Loucy (cell line): ENCODE measurements at regions not wholly inside any gene's neighbourhood (a gene's known extent, or its start where the extent isn't known, plus 50 kb on each side); places are given as distances from the start of the nearest gene placed in this dataset.

Experiments used
- H2AFZ ChIP-seq: fragments of 200-600 bp; sonication (generic); 2 replicates; pipeline ENCODE4 v1.6.0; 2016; ENCODE audit warnings: antibody characterized with exemption, mild to moderate bottlenecking, low read length, moderate library complexity
- H3F3A ChIP-seq: fragments of 200-600 bp; 2 replicates; pipeline ENCODE4 v1.6.0; 2016; ENCODE audit warnings: antibody characterized with exemption, low read depth, mild to moderate bottlenecking
- H3K27me3 ChIP-seq: fragments of 200-600 bp; sonication (generic); 2 replicates; pipeline ENCODE4 v1.6.1; 2014; ENCODE audit warnings: low read length, mild to moderate bottlenecking; ENCODE audit not compliant: insufficient read depth, poor library complexity, severe bottlenecking
- H3K36me3 ChIP-seq: fragments of 200-600 bp; sonication (generic); 2 replicates; pipeline ENCODE4 v1.6.1; 2016; ENCODE audit warnings: low read length; ENCODE audit not compliant: insufficient read depth
- H3K4me1 ChIP-seq: fragments of 200-600 bp; sonication (generic); 2 replicates; pipeline ENCODE4 v1.5.1; 2014; ENCODE audit warnings: low read length, mild to moderate bottlenecking; ENCODE audit not compliant: insufficient read depth, poor library complexity, severe bottlenecking
- H3K4me2 ChIP-seq: fragments of 200-600 bp; sonication (generic); 2 replicates; pipeline ENCODE4 v1.6.0; 2014; ENCODE audit warnings: antibody characterized with exemption, low read length, low read depth, mild to moderate bottlenecking; ENCODE audit not compliant: poor library complexity, severe bottlenecking
- H3K4me3 ChIP-seq: fragments of 200-600 bp; sonication (generic); 2 replicates; pipeline ENCODE4 v1.5.1; 2014; ENCODE audit warnings: low read length, mild to moderate bottlenecking, mixed read lengths; ENCODE audit not compliant: poor library complexity, severe bottlenecking
- H3K79me2 ChIP-seq: fragments of 200-600 bp; sonication (generic); 2 replicates; pipeline ENCODE4 v1.6.1; 2014; ENCODE audit warnings: low read length; ENCODE audit not compliant: insufficient read depth
- H3K9ac ChIP-seq: fragments of 200-600 bp; sonication (generic); 2 replicates; pipeline ENCODE4 v1.6.0; 2014; ENCODE audit warnings: mild to moderate bottlenecking, low read depth, low read length, moderate library complexity; ENCODE audit not compliant: poor library complexity, severe bottlenecking
- H3K9me2 ChIP-seq: fragments of 200-600 bp; sonication (generic); replicated peaks from 2 replicates; pipeline ENCODE4 v1.6.1; 2016; ENCODE audit warnings: low read depth, low read length, mixed read lengths
- H3K9me3 ChIP-seq: fragments of 200-600 bp; sonication (generic); 2 replicates; pipeline ENCODE4 v1.6.1; 2014; ENCODE audit warnings: mild to moderate bottlenecking, antibody characterized with exemption, low read length, low read depth; ENCODE audit not compliant: insufficient read depth
- H4K20me1 ChIP-seq: fragments of 200-600 bp; sonication (generic); 2 replicates; pipeline ENCODE4 v1.6.0; 2014; ENCODE audit warnings: antibody characterized with exemption, low read length, mild to moderate bottlenecking; ENCODE audit not compliant: insufficient read depth, poor library complexity, severe bottlenecking
- CTCF ChIP-seq: fragments of 200-600 bp; sonication (generic); conservative IDR thresholded peaks from 2 replicates; pipeline ENCODE4 v1.5.1; 2014; ENCODE audit warnings: mild to moderate bottlenecking, antibody characterized with exemption, low read length
- EZH2phosphoT487 ChIP-seq: fragments of 200-600 bp; IDR thresholded peaks from 2 replicates; pipeline ENCODE4 v1.6.1; 2018; ENCODE audit warnings: antibody characterized with exemption, mild to moderate bottlenecking, moderate library complexity, borderline replicate concordance

- no peaks in the 10 kb centered on the region for H3K27me3 ChIP-seq
- H3K4me1 ChIP-seq: no peaks in the 10 kb centered on the region
- no peaks in the 10 kb centered on the region for H3F3A ChIP-seq
- no peak overlapping the region for H3K9ac ChIP-seq
- H2AFZ ChIP-seq: no peak overlapping the region
- H3K9me3 ChIP-seq: peaks cover 11% of the 10 kb centered on the region; the same call in 1 of the 2 replicates
- no peaks in the 10 kb centered on the region for H3K9me2 ChIP-seq
- H3K4me3 ChIP-seq: no peak overlapping the region
- TF ChIP-seq CTCF (no peak), EZH2phosphoT487 (no peak)
- no peak overlapping the region for H3K4me2 ChIP-seq
- H3K36me3 ChIP-seq: no peaks in the 10 kb centered on the region
- H4K20me1 ChIP-seq: no peaks in the 10 kb centered on the region
- no peaks in the 10 kb centered on the region for H3K79me2 ChIP-seq
Observed at GRCh38 chr2:144967961-144968360, 448.0 kb upstream of the ZEB2 start.

GRCh38 chr2:144965172-144965571 lies 445.3 kb upstream of the ZEB2 start:
- H3K79me2 ChIP-seq: no peaks in the 10 kb centered on the region
- no peak overlapping the region for H2AFZ ChIP-seq
- no peaks in the 10 kb centered on the region for H3K27me3 ChIP-seq
- no peaks in the 10 kb centered on the region for H3F3A ChIP-seq
- peaks cover 11% of the 10 kb centered on the region; the same call in 1 of the 2 replicates for H3K9me3 ChIP-seq
- no peak overlapping the region for H3K4me3 ChIP-seq
- no peaks in the 10 kb centered on the region for H3K9me2 ChIP-seq
- H3K9ac ChIP-seq: no peak overlapping the region
- no peaks in the 10 kb centered on the region for H3K36me3 ChIP-seq
- TF ChIP-seq CTCF: no peak
- TF ChIP-seq EZH2phosphoT487: no peak
- H3K4me2 ChIP-seq: no peak overlapping the region
- H4K20me1 ChIP-seq: no peaks in the 10 kb centered on the region
- no peaks in the 10 kb centered on the region for H3K4me1 ChIP-seq

GRCh38 chr2:144963031-144963430 lies 443.1 kb upstream of the ZEB2 start:
- H3K27me3 ChIP-seq: no peaks in the 10 kb centered on the region
- no peak overlapping the region for H2AFZ ChIP-seq
- H3K9ac ChIP-seq: no peak overlapping the region
- no peaks in the 10 kb centered on the region for H3K36me3 ChIP-seq
- no peaks in the 10 kb centered on the region for H3K9me2 ChIP-seq
- no peak overlapping the region for H3K4me3 ChIP-seq
- TF ChIP-seq EZH2phosphoT487 (no peak), CTCF (no peak)
- H3K79me2 ChIP-seq: no peaks in the 10 kb centered on the region
- no peaks in the 10 kb centered on the region for H4K20me1 ChIP-seq
- peaks cover 11% of the 10 kb centered on the region; the same call in 1 of the 2 replicates for H3K9me3 ChIP-seq
- no peak overlapping the region for H3K4me2 ChIP-seq
- H3F3A ChIP-seq: no peaks in the 10 kb centered on the region
- H3K4me1 ChIP-seq: no peaks in the 10 kb centered on the region
